DOHH2 (cell line): ENCODE measurements at regions not wholly inside any gene's neighbourhood (a gene's known extent, or its start where the extent isn't known, plus 50 kb on each side); places are given as distances from the start of the nearest gene placed in this dataset.

ENCODE experiments used
- H3F3A ChIP-seq: fragments of 200-600 bp; sonication (generic), shearing (Covaris generic); 2 replicates; pipeline ENCODE4 v1.6.0; 2016; ENCODE audit warnings: antibody characterized with exemption, mild to moderate bottlenecking; ENCODE audit not compliant: control insufficient read depth, insufficient read depth
- H3K27ac ChIP-seq: fragments of 200-600 bp; sonication (generic); 2 replicates; pipeline ENCODE4 v1.5.1; 2014; ENCODE audit warnings: low read depth, mild to moderate bottlenecking, low read length, moderate library complexity
- H3K27me3 ChIP-seq: fragments of 200-600 bp; sonication (generic); 2 replicates; pipeline ENCODE4 v1.6.1; 2014; ENCODE audit warnings: mild to moderate bottlenecking, low read length, mixed read lengths; ENCODE audit not compliant: control insufficient read depth
- H3K36me3 ChIP-seq: fragments of 200-600 bp; sonication (generic); 2 replicates; pipeline ENCODE4 v1.6.1; 2014; ENCODE audit warnings: mild to moderate bottlenecking, low read length, moderate library complexity, mixed read lengths; ENCODE audit not compliant: control insufficient read depth
- H3K4me1 ChIP-seq: fragments of 200-600 bp; sonication (generic); 2 replicates; pipeline ENCODE4 v1.6.1; 2014; ENCODE audit warnings: mild to moderate bottlenecking, low read length, mixed read lengths; ENCODE audit not compliant: control insufficient read depth
- H3K4me2 ChIP-seq: fragments of 200-600 bp; sonication (generic); 2 replicates; pipeline ENCODE4 v1.6.0; 2014; ENCODE audit warnings: mild to moderate bottlenecking, low read length, moderate library complexity
- H3K4me3 ChIP-seq: fragments of 200-600 bp; sonication (generic); 2 replicates; pipeline ENCODE4 v1.5.1; 2014; ENCODE audit warnings: mild to moderate bottlenecking, low read length, mixed read lengths
- H3K79me2 ChIP-seq: fragments of 200-600 bp; sonication (generic); 2 replicates; pipeline ENCODE4 v1.6.1; 2014; ENCODE audit warnings: mild to moderate bottlenecking, low read length, mixed read lengths; ENCODE audit not compliant: control insufficient read depth
- H3K9me2 ChIP-seq: fragments of 200-600 bp; sonication (generic); replicated peaks from 2 replicates; pipeline ENCODE4 v1.6.1; 2014; ENCODE audit warnings: mild to moderate bottlenecking, low read length, mixed read lengths; ENCODE audit not compliant: control insufficient read depth
- H3K9me3 ChIP-seq: fragments of 200-600 bp; sonication (generic); 2 replicates; pipeline ENCODE4 v1.6.1; 2014; ENCODE audit warnings: antibody characterized with exemption, low read length, mixed read lengths; ENCODE audit not compliant: control insufficient read depth, insufficient read depth
- H4K20me1 ChIP-seq: fragments of 200-600 bp; sonication (generic); 2 replicates; pipeline ENCODE4 v1.6.0; 2014; ENCODE audit warnings: low read depth, mild to moderate bottlenecking, antibody characterized with exemption, low read length, moderate library complexity; ENCODE audit not compliant: control insufficient read depth, insufficient read depth
- EZH2phosphoT487 ChIP-seq: fragments of 200-600 bp; sonication (generic); IDR thresholded peaks from 2 replicates; pipeline ENCODE4 v1.6.1; 2017; ENCODE audit warnings: borderline replicate concordance, mild to moderate bottlenecking, antibody characterized with exemption, low read length, moderate library complexity, mixed read lengths
- TF ChIP-seq, protein P1 (sequence below): fragments of 200-600 bp; sonication (generic); IDR thresholded peaks from one replicate; pipeline ENCODE4 v1.5.1; 2014; ENCODE audit warnings: antibody characterized with exemption, mild to moderate bottlenecking, low read depth, low read length; ENCODE audit not compliant: poor library complexity, severe bottlenecking

DNA sequence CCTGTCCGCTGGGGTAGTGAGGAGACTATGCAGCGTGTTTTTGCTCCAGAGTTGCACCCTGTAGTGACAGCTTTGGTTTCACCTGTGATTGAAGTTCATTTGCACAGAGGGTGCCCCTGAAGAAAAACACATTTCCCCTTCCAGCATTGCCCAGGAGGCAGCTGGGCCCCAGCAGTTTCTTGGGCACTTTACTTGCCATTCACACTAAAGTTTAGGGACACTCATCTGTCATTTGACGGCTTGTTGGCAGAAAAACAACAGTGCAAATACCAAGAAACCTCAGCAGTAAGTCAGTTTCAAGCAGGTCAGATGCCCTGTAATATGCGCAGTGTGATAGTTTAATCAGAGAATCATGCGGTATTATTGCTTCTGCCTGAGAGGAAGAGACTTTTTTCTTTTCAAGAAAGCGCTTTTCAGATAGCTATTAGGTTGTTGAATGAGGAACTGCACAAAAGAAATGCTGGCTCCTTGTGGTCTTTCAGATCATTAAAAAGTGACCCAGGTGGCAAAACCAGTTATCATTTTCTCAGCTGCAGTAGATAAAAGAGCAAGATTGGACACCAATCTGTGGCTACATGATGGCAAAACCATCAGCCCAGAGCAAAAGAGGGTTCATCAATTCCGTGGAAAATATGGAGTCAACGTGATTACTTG lies 136.2 kb upstream of the PUM3 start:
- Histone ChIP-seq H3K9me2 (no peaks in the 10 kb centered on the region), H3F3A (no peaks in the 10 kb centered on the region), H3K4me3 (no peak overlapping the region), H3K36me3 (no peaks in the 10 kb centered on the region), H4K20me1 (no peaks in the 10 kb centered on the region), H3K4me2 (no peak overlapping the region), H3K27ac (no peak overlapping the region), H3K9me3 (no peaks in the 10 kb centered on the region), H3K4me1 (no peaks in the 10 kb centered on the region), H3K79me2 (no peaks in the 10 kb centered on the region), H3K27me3 (no peaks in the 10 kb centered on the region)
- TF ChIP-seq, protein P1, sequence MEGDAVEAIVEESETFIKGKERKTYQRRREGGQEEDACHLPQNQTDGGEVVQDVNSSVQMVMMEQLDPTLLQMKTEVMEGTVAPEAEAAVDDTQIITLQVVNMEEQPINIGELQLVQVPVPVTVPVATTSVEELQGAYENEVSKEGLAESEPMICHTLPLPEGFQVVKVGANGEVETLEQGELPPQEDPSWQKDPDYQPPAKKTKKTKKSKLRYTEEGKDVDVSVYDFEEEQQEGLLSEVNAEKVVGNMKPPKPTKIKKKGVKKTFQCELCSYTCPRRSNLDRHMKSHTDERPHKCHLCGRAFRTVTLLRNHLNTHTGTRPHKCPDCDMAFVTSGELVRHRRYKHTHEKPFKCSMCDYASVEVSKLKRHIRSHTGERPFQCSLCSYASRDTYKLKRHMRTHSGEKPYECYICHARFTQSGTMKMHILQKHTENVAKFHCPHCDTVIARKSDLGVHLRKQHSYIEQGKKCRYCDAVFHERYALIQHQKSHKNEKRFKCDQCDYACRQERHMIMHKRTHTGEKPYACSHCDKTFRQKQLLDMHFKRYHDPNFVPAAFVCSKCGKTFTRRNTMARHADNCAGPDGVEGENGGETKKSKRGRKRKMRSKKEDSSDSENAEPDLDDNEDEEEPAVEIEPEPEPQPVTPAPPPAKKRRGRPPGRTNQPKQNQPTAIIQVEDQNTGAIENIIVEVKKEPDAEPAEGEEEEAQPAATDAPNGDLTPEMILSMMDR: no peak
- no peak for TF ChIP-seq EZH2phosphoT487

DNA sequence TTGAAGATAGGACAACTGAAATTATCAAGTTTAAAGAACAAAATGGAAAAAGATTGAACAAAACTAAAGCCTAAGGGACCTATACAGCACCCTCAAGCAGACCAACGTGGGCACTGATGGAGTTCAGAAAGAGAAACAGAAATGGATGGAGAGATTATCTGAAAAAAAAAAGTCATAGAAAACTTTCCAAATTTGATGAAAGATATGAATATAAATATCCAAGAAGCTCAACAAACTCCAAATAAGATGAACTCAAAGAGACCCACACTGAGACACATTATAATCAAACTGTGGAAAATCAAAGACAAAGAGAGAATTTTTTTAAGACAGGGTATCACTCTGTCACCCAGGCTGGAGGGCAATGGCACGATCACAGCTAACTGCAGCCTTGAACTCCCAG lies 128.6 kb upstream of the PUM3 start:
- Histone ChIP-seq H3K4me2 (no peak overlapping the region), H3K9me3 (no peaks in the 10 kb centered on the region), H3F3A (no peaks in the 10 kb centered on the region), H3K27ac (no peak overlapping the region), H3K79me2 (no peaks in the 10 kb centered on the region), H3K36me3 (no peaks in the 10 kb centered on the region), H3K27me3 (no peaks in the 10 kb centered on the region; the same call in 1 of the 2 replicates), H3K4me1 (no peaks in the 10 kb centered on the region), H4K20me1 (no peaks in the 10 kb centered on the region), H3K4me3 (no peak overlapping the region), H3K9me2 (no peaks in the 10 kb centered on the region)
- TF ChIP-seq EZH2phosphoT487: no peak
- TF ChIP-seq, protein P1: no peak

DNA sequence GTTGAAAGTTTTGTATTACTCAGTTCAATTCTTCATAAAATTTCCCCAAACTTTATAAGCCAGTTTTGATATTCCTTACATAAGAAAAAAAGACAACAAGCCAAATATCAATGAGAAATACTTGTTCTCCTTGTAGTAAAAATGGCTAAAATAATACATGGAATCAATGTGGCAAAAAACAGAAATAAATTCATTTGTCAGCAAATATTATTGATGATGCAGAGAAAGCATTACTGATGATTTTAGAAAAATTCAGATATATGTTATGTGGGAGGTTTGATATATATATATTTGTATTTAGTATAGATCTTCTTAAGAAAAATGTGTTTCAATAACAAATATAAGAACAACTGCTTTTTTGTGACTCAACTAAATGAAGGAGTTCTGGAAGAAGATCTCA lies 127.0 kb upstream of the PUM3 start:
- Histone ChIP-seq H3K36me3 (no peaks in the 10 kb centered on the region), H3K27me3 (no peaks in the 10 kb centered on the region; the same call in 1 of the 2 replicates), H3K4me1 (no peaks in the 10 kb centered on the region), H3K4me2 (no peak overlapping the region), H4K20me1 (no peaks in the 10 kb centered on the region), H3K4me3 (no peak overlapping the region), H3K79me2 (no peaks in the 10 kb centered on the region), H3K9me2 (no peaks in the 10 kb centered on the region), H3F3A (no peaks in the 10 kb centered on the region), H3K9me3 (no peaks in the 10 kb centered on the region), H3K27ac (no peak overlapping the region)
- TF ChIP-seq EZH2phosphoT487: no peak
- TF ChIP-seq, protein P1: no peak
